ENCODE measurements at regions not wholly inside any gene's neighbourhood (a gene's known extent, or its start where the extent isn't known, plus 50 kb on each side); places are given as distances from the start of the nearest gene placed in this dataset.

DNA sequence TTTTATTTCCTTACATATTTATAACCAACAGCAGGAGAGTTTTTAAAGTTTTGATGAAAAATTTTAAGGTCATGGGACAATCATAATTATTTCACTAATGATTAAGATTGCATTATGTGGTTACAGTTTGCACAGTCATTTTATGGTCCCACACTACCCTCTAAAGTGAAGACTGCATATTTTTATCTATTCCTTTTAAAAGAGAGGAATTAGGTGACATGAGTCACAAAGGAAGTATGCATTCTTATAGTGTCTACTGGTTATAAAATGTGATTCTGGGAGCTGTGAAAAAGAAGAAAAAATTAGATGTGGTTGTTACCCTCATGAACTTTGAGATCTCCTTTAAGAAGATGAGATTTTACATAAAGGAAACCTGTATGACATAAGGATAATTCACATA lies 87.9 kb upstream of the GRIA1 start:
- no peak for DNase-seq

- DNase-seq, result no peak
These were observed 87.0 kb upstream of the GRIA1 start for GRCh38 chr5:153403470-153403869.

- DNase-seq, result no peak
These were observed 85.7 kb upstream of the GRIA1 start for GRCh38 chr5:153404747-153405146.

GRCh38 chr5:153421676-153422075 lies 68.8 kb upstream of the GRIA1 start:
- no peak for DNase-seq

GRCh38 chr5:153425914-153426313 lies 64.6 kb upstream of the GRIA1 start:
- DNase-seq, result no peak

GRCh38 chr5:153429761-153430380 lies 60.6 kb upstream of the GRIA1 start:
- DNase-seq, result no peak

- no peak for DNase-seq
These were observed 57.9 kb upstream of the GRIA1 start for GRCh38 chr5:153432583-153432982.

DNA sequence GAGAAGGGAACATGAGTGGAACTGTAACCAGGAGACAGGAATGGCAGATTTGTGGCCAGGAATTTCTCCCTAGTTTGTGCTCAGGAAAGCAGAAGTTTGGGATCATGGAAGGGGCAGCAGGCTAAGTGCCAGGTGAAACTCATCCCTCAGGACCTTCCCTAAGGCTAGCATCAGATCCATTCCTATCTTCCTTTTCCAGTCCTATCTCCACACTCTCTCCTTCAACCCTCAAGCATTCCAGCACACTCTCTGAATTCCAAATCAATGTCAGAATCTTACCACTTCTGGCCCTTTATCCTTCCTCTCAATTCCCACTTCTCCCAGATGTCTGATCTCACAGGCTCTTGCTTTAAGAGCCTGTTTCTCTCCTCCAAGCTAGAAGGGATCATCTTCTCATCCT lies 53.2 kb upstream of the GRIA1 start:
- no peak for DNase-seq

GRCh38 chr5:153439130-153439529 lies 51.3 kb upstream of the GRIA1 start:
- DNase-seq, result no peak

Measured in activated CD4-positive, alpha-beta T cell treated with anti-CD3 and anti-CD28 coated beads, Interleukin-2, amount 50 U/mL, for 1 hour (primary cell).